HepG2 (cell line): ENCODE measurements at regions not wholly inside any gene's neighbourhood (a gene's known extent, or its start where the extent isn't known, plus 50 kb on each side); places are given as distances from the start of the nearest gene placed in this dataset.

Source experiments
- MBD4 ChIP-seq: IDR thresholded peaks from 2 replicates; pipeline ENCODE4 v1.6.1; 2012; ENCODE audit warnings: low read length, inconsistent platforms, borderline replicate concordance
- MEIS2 ChIP-seq: sonication (generic); formaldehyde crosslinking; IDR thresholded peaks from 2 replicates; pipeline ENCODE4 v1.9.0; 2021; ENCODE audit warnings: mild to moderate bottlenecking, missing genetic modification reagents
- PCBP1 ChIP-seq: fragments of 200-400 bp; formaldehyde crosslinking; IDR thresholded peaks from 2 replicates; pipeline ENCODE4 v1.6.1; 2017; ENCODE audit warnings: mild to moderate bottlenecking, low read depth, low read length, borderline replicate concordance
- RARA ChIP-seq: IDR thresholded peaks from 2 replicates; pipeline ENCODE4 v1.6.1; 2016; ENCODE audit warnings: missing genetic modification reagents, missing compliant biosample characterization
- SIX1 ChIP-seq: sonication (generic); formaldehyde crosslinking; IDR thresholded peaks from 2 replicates; pipeline ENCODE4 v1.4.0; 2020; ENCODE audit warnings: missing genetic modification reagents, borderline replicate concordance
- SP5 ChIP-seq: IDR thresholded peaks from 2 replicates; pipeline ENCODE4 v1.6.1; 2016; ENCODE audit warnings: low read depth, borderline replicate concordance
- ZNF207 ChIP-seq: fragments of 450-650 bp; IDR thresholded peaks from 2 replicates; pipeline ENCODE4 v1.6.1; 2016; ENCODE audit warnings: antibody characterized with exemption, borderline replicate concordance
- ZNF230 ChIP-seq: sonication (generic); formaldehyde crosslinking; IDR thresholded peaks from 2 replicates; pipeline ENCODE4 v1.4.0; 2020; ENCODE audit warnings: mild to moderate bottlenecking, missing genetic modification reagents
- ZNF292 ChIP-seq: sonication (generic); formaldehyde crosslinking; IDR thresholded peaks from 2 replicates; pipeline ENCODE4 v1.8.1; 2022; ENCODE audit warnings: mild to moderate bottlenecking, low read depth, missing genetic modification reagents, borderline replicate concordance
- ZNF775 ChIP-seq: sonication (generic); formaldehyde crosslinking; IDR thresholded peaks from 2 replicates; pipeline ENCODE4 v1.4.0; 2020; ENCODE audit warnings: missing genetic modification reagents, mild to moderate bottlenecking, moderate library complexity, borderline replicate concordance
- ZNF878 ChIP-seq: sonication (generic); formaldehyde crosslinking; IDR thresholded peaks from 2 replicates; pipeline ENCODE4 v1.8.1; 2023; ENCODE audit warnings: mild to moderate bottlenecking, missing genetic modification reagents, moderate library complexity
- TF ChIP-seq, protein P1 (sequence below): sonication (generic); formaldehyde crosslinking; IDR thresholded peaks from 2 replicates; pipeline ENCODE4 v1.4.0; 2020; ENCODE audit warnings: mild to moderate bottlenecking, missing genetic modification reagents, borderline replicate concordance
- TF ChIP-seq, protein P2 (sequence below), 2 experiments: sonication (generic) in 1 of 2; formaldehyde crosslinking in 1 of 2; IDR thresholded peaks; 2 replicates each; pipeline versions ENCODE4 v1.4.0 to v1.6.1; 2018 to 2020; ENCODE audit warnings: missing genetic modification reagents in 2 of 2, borderline replicate concordance in 1 of 2, low read depth in 1 of 2, mild to moderate bottlenecking in 1 of 2, missing biosample characterization in 1 of 2
- TF ChIP-seq, protein P3 (sequence below): sonication (generic); formaldehyde crosslinking; IDR thresholded peaks from 2 replicates; pipeline ENCODE4 v1.5.1; 2020; ENCODE audit warnings: mild to moderate bottlenecking, moderate library complexity, missing genetic modification reagents
- TF ChIP-seq, protein P4 (sequence below): IDR thresholded peaks from 2 replicates; pipeline ENCODE4 v1.6.1; 2012; ENCODE audit warnings: low read length, improper control_type of control experiment

DNA sequence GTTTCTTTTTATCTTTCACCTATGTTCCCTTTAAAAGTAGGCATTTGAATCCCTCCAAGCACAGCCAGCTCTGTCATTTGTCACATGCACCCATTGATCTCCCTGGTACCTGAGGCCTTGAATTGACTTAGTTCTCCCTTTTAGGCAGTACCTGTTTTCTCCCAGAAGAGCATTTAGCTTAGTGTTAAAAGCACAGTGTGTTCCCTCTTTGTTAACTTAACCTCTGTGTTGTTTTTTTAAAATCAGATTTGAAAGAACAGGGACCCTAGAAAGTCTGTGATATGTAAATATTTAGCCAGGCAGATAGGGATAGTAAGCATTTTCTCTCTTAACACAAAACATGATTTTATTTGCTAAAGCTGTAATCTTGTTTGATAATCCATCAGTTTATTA is 113.8 kb upstream of the SPATA31D4 start (continued):
- TF ChIP-seq, protein P1, sequence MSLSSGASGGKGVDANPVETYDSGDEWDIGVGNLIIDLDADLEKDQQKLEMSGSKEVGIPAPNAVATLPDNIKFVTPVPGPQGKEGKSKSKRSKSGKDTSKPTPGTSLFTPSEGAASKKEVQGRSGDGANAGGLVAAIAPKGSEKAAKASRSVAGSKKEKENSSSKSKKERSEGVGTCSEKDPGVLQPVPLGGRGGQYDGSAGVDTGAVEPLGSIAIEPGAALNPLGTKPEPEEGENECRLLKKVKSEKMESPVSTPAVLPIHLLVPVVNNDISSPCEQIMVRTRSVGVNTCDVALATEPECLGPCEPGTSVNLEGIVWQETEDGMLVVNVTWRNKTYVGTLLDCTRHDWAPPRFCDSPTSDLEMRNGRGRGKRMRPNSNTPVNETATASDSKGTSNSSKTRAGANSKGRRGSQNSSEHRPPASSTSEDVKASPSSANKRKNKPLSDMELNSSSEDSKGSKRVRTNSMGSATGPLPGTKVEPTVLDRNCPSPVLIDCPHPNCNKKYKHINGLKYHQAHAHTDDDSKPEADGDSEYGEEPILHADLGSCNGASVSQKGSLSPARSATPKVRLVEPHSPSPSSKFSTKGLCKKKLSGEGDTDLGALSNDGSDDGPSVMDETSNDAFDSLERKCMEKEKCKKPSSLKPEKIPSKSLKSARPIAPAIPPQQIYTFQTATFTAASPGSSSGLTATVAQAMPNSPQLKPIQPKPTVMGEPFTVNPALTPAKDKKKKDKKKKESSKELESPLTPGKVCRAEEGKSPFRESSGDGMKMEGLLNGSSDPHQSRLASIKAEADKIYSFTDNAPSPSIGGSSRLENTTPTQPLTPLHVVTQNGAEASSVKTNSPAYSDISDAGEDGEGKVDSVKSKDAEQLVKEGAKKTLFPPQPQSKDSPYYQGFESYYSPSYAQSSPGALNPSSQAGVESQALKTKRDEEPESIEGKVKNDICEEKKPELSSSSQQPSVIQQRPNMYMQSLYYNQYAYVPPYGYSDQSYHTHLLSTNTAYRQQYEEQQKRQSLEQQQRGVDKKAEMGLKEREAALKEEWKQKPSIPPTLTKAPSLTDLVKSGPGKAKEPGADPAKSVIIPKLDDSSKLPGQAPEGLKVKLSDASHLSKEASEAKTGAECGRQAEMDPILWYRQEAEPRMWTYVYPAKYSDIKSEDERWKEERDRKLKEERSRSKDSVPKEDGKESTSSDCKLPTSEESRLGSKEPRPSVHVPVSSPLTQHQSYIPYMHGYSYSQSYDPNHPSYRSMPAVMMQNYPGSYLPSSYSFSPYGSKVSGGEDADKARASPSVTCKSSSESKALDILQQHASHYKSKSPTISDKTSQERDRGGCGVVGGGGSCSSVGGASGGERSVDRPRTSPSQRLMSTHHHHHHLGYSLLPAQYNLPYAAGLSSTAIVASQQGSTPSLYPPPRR, result peak; percentile 95
- TF ChIP-seq, protein P2, sequence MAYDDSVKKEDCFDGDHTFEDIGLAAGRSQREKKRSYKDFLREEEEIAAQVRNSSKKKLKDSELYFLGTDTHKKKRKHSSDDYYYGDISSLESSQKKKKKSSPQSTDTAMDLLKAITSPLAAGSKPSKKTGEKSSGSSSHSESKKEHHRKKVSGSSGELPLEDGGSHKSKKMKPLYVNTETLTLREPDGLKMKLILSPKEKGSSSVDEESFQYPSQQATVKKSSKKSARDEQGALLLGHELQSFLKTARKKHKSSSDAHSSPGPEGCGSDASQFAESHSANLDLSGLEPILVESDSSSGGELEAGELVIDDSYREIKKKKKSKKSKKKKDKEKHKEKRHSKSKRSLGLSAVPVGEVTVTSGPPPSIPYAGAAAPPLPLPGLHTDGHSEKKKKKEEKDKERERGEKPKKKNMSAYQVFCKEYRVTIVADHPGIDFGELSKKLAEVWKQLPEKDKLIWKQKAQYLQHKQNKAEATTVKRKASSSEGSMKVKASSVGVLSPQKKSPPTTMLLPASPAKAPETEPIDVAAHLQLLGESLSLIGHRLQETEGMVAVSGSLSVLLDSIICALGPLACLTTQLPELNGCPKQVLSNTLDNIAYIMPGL (CRISPR knock-in tag; IDR thresholded peaks at IDR 0.05; ENCODE audit: borderline replicate concordance in 1 of 2, low read depth in 1 of 2), result peak in 1 of 2 experiments; percentile 17; a peak in 1 of 4 replicates
- TF ChIP-seq MEIS2 (CRISPR knock-in tag) (0 out of 2 replicates have a peak, but pooled peaks have one; percentile 55), ZNF292 (0 out of 2 replicates have a peak, but pooled peaks have one; percentile 35), ZNF207 (no peak), SP5 (CRISPR knock-in tag) (peak; percentile 23; the same call in 1 of the 2 replicates), PCBP1 (no peak), RARA (CRISPR knock-in tag) (peak; percentile 82), SIX1 (CRISPR knock-in tag) (peak; percentile 38; the same call in 1 of the 2 replicates), ZNF775 (peak; percentile 97), ZNF878 (CRISPR knock-in tag) (peak; percentile 46; the same call in 1 of the 2 replicates), ZNF230 (CRISPR knock-in tag) (no peak), MBD4 (no peak; the same call in 1 of the 2 replicates)
- TF ChIP-seq, protein P3, sequence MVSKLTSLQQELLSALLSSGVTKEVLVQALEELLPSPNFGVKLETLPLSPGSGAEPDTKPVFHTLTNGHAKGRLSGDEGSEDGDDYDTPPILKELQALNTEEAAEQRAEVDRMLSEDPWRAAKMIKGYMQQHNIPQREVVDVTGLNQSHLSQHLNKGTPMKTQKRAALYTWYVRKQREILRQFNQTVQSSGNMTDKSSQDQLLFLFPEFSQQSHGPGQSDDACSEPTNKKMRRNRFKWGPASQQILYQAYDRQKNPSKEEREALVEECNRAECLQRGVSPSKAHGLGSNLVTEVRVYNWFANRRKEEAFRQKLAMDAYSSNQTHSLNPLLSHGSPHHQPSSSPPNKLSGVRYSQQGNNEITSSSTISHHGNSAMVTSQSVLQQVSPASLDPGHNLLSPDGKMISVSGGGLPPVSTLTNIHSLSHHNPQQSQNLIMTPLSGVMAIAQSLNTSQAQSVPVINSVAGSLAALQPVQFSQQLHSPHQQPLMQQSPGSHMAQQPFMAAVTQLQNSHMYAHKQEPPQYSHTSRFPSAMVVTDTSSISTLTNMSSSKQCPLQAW (CRISPR knock-in tag), result 0 out of 2 replicates have a peak, but pooled peaks have one; percentile 38
- TF ChIP-seq, protein P4, sequence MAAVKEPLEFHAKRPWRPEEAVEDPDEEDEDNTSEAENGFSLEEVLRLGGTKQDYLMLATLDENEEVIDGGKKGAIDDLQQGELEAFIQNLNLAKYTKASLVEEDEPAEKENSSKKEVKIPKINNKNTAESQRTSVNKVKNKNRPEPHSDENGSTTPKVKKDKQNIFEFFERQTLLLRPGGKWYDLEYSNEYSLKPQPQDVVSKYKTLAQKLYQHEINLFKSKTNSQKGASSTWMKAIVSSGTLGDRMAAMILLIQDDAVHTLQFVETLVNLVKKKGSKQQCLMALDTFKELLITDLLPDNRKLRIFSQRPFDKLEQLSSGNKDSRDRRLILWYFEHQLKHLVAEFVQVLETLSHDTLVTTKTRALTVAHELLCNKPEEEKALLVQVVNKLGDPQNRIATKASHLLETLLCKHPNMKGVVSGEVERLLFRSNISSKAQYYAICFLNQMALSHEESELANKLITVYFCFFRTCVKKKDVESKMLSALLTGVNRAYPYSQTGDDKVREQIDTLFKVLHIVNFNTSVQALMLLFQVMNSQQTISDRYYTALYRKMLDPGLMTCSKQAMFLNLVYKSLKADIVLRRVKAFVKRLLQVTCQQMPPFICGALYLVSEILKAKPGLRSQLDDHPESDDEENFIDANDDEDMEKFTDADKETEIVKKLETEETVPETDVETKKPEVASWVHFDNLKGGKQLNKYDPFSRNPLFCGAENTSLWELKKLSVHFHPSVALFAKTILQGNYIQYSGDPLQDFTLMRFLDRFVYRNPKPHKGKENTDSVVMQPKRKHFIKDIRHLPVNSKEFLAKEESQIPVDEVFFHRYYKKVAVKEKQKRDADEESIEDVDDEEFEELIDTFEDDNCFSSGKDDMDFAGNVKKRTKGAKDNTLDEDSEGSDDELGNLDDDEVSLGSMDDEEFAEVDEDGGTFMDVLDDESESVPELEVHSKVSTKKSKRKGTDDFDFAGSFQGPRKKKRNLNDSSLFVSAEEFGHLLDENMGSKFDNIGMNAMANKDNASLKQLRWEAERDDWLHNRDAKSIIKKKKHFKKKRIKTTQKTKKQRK, result no peak
